SK-N-MC (cell line): ENCODE measurements at regions not wholly inside any gene's neighbourhood (a gene's known extent, or its start where the extent isn't known, plus 50 kb on each side); places are given as distances from the start of the nearest gene placed in this dataset.
"Not testable (repeated sequence)": the region's sequence is repeated elsewhere in the genome, so short reads cannot be mapped to it uniquely, and the experiment has no call there.

Experiments used
- DNase-seq: peaks from one replicate; pipeline ENCODE4 v3.0.0-alpha.2; 2011; ENCODE audit warnings: low read depth, low spot score
- H3K27ac ChIP-seq: fragments of 200-600 bp; sonication (generic); 2 replicates; pipeline ENCODE4 v1.5.1; 2016; ENCODE audit warnings: mixed run types
- H3K36me3 ChIP-seq: fragments of 200-600 bp; sonication (generic); 2 replicates; pipeline ENCODE4 v1.6.1; 2017; ENCODE audit warnings: antibody characterized with exemption, low read length, mixed read lengths; ENCODE audit not compliant: insufficient read depth
- H3K4me3 ChIP-seq: fragments of 200-600 bp; sonication (generic); 2 replicates; pipeline ENCODE4 v1.5.1; 2016
- H3K9ac ChIP-seq: fragments of 200-600 bp; sonication (generic); 2 replicates; pipeline ENCODE4 v1.8.0; 2017; ENCODE audit warnings: mixed run types, mixed read lengths; ENCODE audit not compliant: insufficient read length
- H3K9me3 ChIP-seq: fragments of 200-600 bp; sonication (generic); 2 replicates; pipeline ENCODE4 v1.6.1; 2017; ENCODE audit warnings: low read depth, mild to moderate bottlenecking, antibody characterized with exemption, low read length, moderate library complexity, mixed read lengths
- EZH2 ChIP-seq: fragments of 200-600 bp; sonication (generic); IDR thresholded peaks from one replicate; pipeline ENCODE4 v1.6.1; 2017; ENCODE audit warnings: antibody characterized with exemption
- FOXP2 ChIP-seq: optimal IDR thresholded peaks from 2 replicates; pipeline ENCODE3; 2011; ENCODE audit warnings: mild to moderate bottlenecking, moderate library complexity; ENCODE audit not compliant: insufficient read depth; ENCODE audit errors: extremely low read length, control extremely low read depth
- POLR2AphosphoS5 ChIP-seq: IDR thresholded peaks from 2 replicates; pipeline ENCODE4 v1.6.1; 2012; ENCODE audit warnings: mild to moderate bottlenecking, low read depth, low read length, borderline replicate concordance

DNA sequence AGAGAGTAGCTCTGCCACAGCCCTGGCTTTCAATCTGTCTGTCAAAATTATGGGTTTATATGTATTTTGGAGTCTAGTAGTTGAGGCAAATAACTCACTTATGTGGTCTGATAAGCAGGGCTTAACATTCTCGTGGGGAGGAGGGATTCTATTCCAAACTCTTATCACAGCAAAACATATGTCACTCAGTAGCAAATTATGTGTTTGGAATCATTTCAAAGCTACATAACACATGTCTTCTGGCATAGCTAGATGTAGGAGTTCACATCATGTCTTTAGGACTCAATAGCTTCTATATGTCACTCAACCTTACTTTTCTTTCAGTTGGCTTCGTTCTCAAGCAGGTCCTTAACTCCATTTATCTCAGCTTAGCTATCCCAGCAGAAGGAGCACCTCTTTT, 144.5 kb upstream of the SEMA6A start:
- no peak overlapping the region for H3K4me3 ChIP-seq
- no peak overlapping the region for H3K27ac ChIP-seq
- no peak for TF ChIP-seq FOXP2
- TF ChIP-seq EZH2 = no peak
- no peak for TF ChIP-seq POLR2AphosphoS5
- no peak for DNase-seq
- H3K9ac ChIP-seq = no peak overlapping the region
- H3K9me3 ChIP-seq = no peaks in the 10 kb centered on the region; the same call in 1 of the 2 replicates
- H3K36me3 ChIP-seq = no peaks in the 10 kb centered on the region

DNA sequence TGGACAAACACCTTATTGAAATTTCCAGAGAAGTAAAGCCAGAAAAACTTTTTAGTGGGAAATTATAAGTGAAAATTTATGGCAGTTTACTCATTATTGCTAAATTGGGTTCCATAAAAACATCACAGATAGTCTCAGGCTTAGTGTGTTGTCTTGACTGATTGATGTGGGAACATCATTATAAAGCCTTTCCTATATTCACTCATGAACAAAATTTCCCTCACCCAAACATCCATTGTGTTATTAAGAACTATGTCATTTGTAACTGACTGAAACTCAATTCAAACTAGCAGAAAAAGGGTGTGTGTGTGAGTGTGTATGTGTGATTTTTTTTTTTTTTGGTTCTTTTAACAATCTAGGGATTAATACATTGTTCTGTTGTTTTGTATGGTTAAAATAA, 143.7 kb upstream of the SEMA6A start:
- TF ChIP-seq POLR2AphosphoS5 (no peak), EZH2 (no peak), FOXP2 (no peak)
- Histone ChIP-seq H3K4me3 (no peak overlapping the region), H3K9ac (no peak overlapping the region), H3K36me3 (no peaks in the 10 kb centered on the region), H3K9me3 (no peaks in the 10 kb centered on the region; the same call in 1 of the 2 replicates), H3K27ac (no peak overlapping the region)
- DNase-seq = no peak

DNA sequence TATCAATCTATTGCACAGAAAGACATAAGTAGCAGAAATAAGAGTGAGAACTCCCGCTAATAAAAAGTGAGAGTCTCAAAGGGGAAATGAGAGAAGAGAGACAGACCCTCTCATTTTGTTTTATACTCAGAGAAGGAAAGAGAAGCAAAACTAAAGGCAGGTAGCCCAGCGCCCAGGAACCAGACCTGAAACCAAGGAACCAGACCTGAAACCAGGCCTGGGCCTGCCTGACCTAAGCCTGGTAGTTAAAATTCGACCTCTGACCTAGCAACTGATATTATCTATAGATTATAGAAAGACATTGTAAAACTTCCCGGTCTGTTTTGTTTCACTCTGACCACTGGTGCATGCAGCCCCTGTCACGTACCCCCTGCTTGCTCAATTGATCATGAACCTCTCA, 134.5 kb upstream of the SEMA6A start:
- H3K36me3 ChIP-seq = no peaks in the 10 kb centered on the region
- no peak for DNase-seq
- no peak overlapping the region for H3K27ac ChIP-seq
- no peaks in the 10 kb centered on the region for H3K9me3 ChIP-seq
- no peak overlapping the region for H3K4me3 ChIP-seq
- H3K9ac ChIP-seq = no peak overlapping the region
- TF ChIP-seq FOXP2 = no peak
- TF ChIP-seq EZH2 = no peak

DNA sequence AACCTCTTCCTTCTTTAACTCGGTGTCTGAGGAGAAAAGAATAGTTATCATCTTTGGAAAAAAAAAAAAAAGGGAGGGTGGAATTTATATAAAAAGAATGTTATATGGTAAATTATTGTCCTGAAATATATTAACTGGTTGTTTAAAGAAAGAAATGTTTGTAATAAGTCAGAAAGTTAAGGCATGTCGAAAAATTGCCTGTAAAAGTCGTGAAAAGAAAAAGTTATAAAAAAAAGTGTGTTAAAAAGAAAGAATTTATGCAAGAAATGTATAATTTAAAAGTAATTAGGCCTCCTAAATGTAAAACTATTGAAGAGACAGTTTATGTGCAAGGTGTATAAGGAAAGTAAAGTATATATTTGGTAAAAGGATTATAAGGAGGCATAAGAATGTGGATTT, 130.5 kb upstream of the SEMA6A start:
- not testable (repeated sequence) for H3K36me3 ChIP-seq, H3K9ac ChIP-seq, DNase-seq, H3K4me3 ChIP-seq, H3K9me3 ChIP-seq, H3K27ac ChIP-seq

DNA sequence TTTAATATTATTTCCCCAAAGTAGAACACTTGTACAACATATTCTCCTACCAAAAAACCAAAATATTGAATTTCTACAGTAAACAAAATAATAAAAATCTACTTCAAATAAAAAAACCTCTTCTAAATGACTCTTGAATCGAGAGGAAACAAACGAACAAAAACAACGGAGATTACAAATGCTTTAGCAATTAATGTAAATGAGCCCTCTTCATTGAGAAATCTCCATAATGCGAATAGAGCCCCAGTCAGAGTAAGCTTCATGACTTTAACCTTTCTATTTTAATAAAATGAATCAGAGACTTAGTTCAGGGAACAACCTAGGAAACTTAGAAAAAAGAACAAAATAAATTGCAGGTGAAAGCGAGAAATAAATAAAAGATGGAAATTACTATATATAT, 129.3 kb upstream of the SEMA6A start:
- no peak overlapping the region for H3K9ac ChIP-seq
- no peak for DNase-seq
- H3K36me3 ChIP-seq = no peaks in the 10 kb centered on the region
- no peak overlapping the region for H3K4me3 ChIP-seq
- H3K9me3 ChIP-seq = no peaks in the 10 kb centered on the region
- TF ChIP-seq EZH2 (no peak), FOXP2 (no peak), POLR2AphosphoS5 (no peak)
- H3K27ac ChIP-seq = no peak overlapping the region

DNA sequence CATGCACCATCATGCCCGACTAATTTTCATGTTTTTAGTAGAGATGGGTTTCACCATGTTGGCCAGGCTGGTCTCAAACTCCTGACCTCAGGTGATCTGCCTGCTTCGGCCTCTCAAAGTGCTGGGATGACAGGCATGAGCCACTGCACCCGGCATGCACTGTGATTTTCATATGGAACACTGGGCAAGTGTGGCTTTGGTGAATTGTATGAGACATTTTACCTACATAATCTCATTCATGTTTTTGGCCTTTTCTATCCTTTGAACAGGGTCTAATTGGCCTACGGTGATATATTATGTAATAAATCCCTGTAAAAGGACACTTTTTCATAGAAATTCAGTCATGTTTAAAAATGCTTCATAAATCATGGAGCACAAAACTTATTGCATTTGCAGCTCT, 128.7 kb upstream of the SEMA6A start:
- Histone ChIP-seq H3K9me3 (no peaks in the 10 kb centered on the region), H3K9ac (no peak overlapping the region), H3K4me3 (no peak overlapping the region), H3K36me3 (no peaks in the 10 kb centered on the region), H3K27ac (no peak overlapping the region)
- TF ChIP-seq POLR2AphosphoS5 (no peak), FOXP2 (no peak), EZH2 (no peak)
- no peak for DNase-seq

DNA sequence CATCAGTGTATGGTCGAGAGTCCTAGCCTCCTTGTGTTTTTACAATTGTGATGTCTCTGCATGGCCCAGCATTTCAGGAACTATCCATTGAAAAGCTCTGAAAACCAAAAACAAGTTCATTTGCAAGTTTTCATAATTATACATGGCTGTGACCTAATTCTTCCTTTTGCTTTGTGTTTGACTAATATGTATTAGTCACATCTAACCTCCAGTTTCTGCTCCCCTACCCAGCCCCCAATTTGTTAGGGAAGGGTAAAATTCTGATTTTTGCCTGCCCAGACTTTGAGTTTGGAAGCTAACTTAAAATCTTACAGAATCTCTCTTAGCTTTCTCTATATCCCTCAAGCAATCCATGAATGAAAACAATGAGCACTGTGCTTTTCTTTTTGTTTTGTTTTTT, 128.2 kb upstream of the SEMA6A start:
- H3K9me3 ChIP-seq = no peaks in the 10 kb centered on the region
- no peak overlapping the region for H3K4me3 ChIP-seq
- no peak overlapping the region for H3K27ac ChIP-seq
- no peak for DNase-seq
- no peak overlapping the region for H3K9ac ChIP-seq
- no peaks in the 10 kb centered on the region for H3K36me3 ChIP-seq
- TF ChIP-seq FOXP2 = no peak
- no peak for TF ChIP-seq EZH2
- no peak for TF ChIP-seq POLR2AphosphoS5

DNA sequence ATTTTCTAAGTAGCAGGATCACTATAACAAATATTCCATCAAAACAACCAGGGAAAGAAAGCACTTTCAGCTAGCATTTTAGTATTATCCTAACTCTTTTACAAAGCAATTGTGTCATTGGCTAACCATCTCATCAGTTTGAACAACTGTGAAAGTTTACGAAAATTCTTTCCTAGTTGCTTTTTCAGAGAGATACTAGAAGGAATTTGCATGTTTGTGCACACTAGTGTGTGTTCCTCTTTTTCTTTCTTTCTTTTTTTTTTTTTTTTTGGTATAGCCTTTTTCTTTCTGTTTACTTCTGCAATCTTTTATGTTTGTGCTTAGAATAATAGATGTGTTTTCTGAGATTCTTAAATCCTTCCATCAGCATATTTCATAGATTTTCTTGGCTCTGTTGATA, 124.7 kb upstream of the SEMA6A start:
- no peaks in the 10 kb centered on the region for H3K9me3 ChIP-seq
- no peak overlapping the region for H3K27ac ChIP-seq
- H3K36me3 ChIP-seq = no peaks in the 10 kb centered on the region
- no peak for DNase-seq
- no peak overlapping the region for H3K9ac ChIP-seq
- H3K4me3 ChIP-seq = no peak overlapping the region
- no peak for TF ChIP-seq POLR2AphosphoS5
- no peak for TF ChIP-seq FOXP2
- TF ChIP-seq EZH2 = no peak

DNA sequence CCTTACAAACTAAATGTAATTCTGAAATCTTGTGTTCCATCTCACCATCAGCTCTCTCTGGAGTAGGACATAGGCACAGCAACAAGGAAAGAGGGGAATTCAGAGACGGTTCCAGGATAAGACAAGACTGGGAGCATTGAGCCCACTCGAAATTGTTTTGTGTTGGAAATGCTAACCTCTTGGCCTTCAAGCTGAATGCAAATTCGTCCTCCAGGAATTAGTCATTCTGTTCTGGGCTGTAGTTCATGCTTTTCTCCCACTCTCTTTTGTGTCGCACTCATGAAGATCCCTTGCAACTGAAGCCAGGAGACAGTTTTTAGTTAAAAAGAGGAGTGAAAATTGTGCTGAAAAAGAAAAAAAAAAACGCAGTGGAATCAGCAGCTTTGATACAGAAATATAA, 121.7 kb upstream of the SEMA6A start:
- no peak overlapping the region for H3K27ac ChIP-seq
- no peak overlapping the region for H3K9ac ChIP-seq
- H3K9me3 ChIP-seq = no peaks in the 10 kb centered on the region
- no peak for DNase-seq
- no peaks in the 10 kb centered on the region for H3K36me3 ChIP-seq
- no peak overlapping the region for H3K4me3 ChIP-seq
- TF ChIP-seq FOXP2 = no peak
- TF ChIP-seq EZH2 = no peak
- no peak for TF ChIP-seq POLR2AphosphoS5

DNA sequence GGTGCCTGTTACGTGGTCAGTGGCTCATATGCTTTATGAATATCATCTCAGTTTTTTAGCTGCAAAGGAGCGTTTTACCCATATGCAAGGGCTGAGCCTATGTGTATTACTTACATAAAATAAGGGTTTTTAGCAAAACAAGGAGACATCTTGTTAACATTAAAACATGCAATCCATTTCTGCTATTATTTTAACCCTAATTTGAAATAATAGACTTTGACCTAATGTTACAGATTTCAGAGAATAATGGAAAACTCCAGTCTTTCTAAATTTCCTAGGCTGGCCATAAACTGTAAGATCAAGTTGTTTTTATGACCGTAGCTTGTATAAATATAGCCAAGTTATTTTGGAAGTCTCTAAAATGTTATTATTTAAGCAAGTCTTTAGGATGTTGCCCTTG, 121.1 kb upstream of the SEMA6A start:
- no peaks in the 10 kb centered on the region for H3K9me3 ChIP-seq
- H3K27ac ChIP-seq = no peak overlapping the region
- TF ChIP-seq FOXP2 (no peak), EZH2 (no peak), POLR2AphosphoS5 (no peak)
- H3K36me3 ChIP-seq = no peaks in the 10 kb centered on the region
- DNase-seq = no peak
- no peak overlapping the region for H3K9ac ChIP-seq
- H3K4me3 ChIP-seq = no peak overlapping the region
